ENCODE measurements at regions not wholly inside any gene's neighbourhood (a gene's known extent, or its start where the extent isn't known, plus 50 kb on each side); places are given as distances from the start of the nearest gene placed in this dataset.

GRCh38 chr10:84587789-84588188, 259.4 kb downstream of the CCSER2 start:
- no peak for TF ChIP-seq POLR2A (IDR thresholded peaks at IDR 0.05)
- TF ChIP-seq, protein P1, sequence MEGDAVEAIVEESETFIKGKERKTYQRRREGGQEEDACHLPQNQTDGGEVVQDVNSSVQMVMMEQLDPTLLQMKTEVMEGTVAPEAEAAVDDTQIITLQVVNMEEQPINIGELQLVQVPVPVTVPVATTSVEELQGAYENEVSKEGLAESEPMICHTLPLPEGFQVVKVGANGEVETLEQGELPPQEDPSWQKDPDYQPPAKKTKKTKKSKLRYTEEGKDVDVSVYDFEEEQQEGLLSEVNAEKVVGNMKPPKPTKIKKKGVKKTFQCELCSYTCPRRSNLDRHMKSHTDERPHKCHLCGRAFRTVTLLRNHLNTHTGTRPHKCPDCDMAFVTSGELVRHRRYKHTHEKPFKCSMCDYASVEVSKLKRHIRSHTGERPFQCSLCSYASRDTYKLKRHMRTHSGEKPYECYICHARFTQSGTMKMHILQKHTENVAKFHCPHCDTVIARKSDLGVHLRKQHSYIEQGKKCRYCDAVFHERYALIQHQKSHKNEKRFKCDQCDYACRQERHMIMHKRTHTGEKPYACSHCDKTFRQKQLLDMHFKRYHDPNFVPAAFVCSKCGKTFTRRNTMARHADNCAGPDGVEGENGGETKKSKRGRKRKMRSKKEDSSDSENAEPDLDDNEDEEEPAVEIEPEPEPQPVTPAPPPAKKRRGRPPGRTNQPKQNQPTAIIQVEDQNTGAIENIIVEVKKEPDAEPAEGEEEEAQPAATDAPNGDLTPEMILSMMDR (IDR thresholded peaks at IDR 0.05) = no peak
